SU-DHL-6 (cell line): ENCODE measurements at regions not wholly inside any gene's neighbourhood (a gene's known extent, or its start where the extent isn't known, plus 50 kb on each side); places are given as distances from the start of the nearest gene placed in this dataset.

Experiments
- H2AFZ ChIP-seq: fragments of 200-600 bp; sonication (generic); 2 replicates; pipeline ENCODE4 v1.6.1; 2014; ENCODE audit warnings: low read depth, mild to moderate bottlenecking, moderate library complexity, mixed read lengths, antibody characterized with exemption, low read length; ENCODE audit not compliant: severe bottlenecking
- H3F3A ChIP-seq: fragments of 200-600 bp; shearing (Covaris generic); 2 replicates; pipeline ENCODE4 v1.6.0; 2016; ENCODE audit warnings: antibody characterized with exemption, mild to moderate bottlenecking; ENCODE audit not compliant: insufficient read depth
- H3K27ac ChIP-seq: fragments of 200-600 bp; sonication (generic); 2 replicates; pipeline ENCODE4 v1.5.1; 2016; ENCODE audit warnings: low read depth, mild to moderate bottlenecking, low read length, moderate library complexity, mixed read lengths
- H3K27me3 ChIP-seq: fragments of 200-600 bp; sonication (generic), shearing (Covaris generic); 2 replicates; pipeline ENCODE4 v1.6.0; 2014; ENCODE audit warnings: mild to moderate bottlenecking, low read length
- H3K36me3 ChIP-seq: fragments of 200-600 bp; sonication (generic); 2 replicates; pipeline ENCODE4 v1.6.1; 2014; ENCODE audit warnings: mild to moderate bottlenecking, low read length, mixed read lengths
- H3K4me2 ChIP-seq: fragments of 300-600, 200-600 bp; shearing (Covaris generic), sonication (generic); 2 replicates; pipeline ENCODE4 v1.6.0; 2014; ENCODE audit warnings: low read length, low read depth, mild to moderate bottlenecking; ENCODE audit not compliant: poor library complexity, severe bottlenecking
- H3K4me3 ChIP-seq: fragments of 200-600 bp; sonication (generic); 2 replicates; pipeline ENCODE4 v1.5.1; 2014; ENCODE audit warnings: antibody characterized with exemption, low read length, mild to moderate bottlenecking, mixed read lengths; ENCODE audit not compliant: insufficient read depth, poor library complexity, severe bottlenecking
- H3K79me2 ChIP-seq: fragments of 200-600 bp; sonication (generic); 2 replicates; pipeline ENCODE4 v1.6.1; 2014; ENCODE audit warnings: mild to moderate bottlenecking, low read length, moderate library complexity; ENCODE audit not compliant: insufficient read depth
- H3K9ac ChIP-seq: fragments of 200-600 bp; sonication (generic); 2 replicates; pipeline ENCODE4 v1.7.0; 2014; ENCODE audit warnings: mild to moderate bottlenecking, low read length
- H3K9me2 ChIP-seq: fragments of 200-600 bp; sonication (generic); replicated peaks from 2 replicates; pipeline ENCODE4 v1.6.1; 2014; ENCODE audit warnings: low read length; ENCODE audit not compliant: insufficient read depth
- H3K9me3 ChIP-seq: fragments of 200-600 bp; sonication (generic); 2 replicates; pipeline ENCODE4 v1.6.1; 2014; ENCODE audit warnings: low read length, mixed read lengths; ENCODE audit not compliant: insufficient read depth
- H4K20me1 ChIP-seq: fragments of 200-600 bp; sonication (generic); 2 replicates; pipeline ENCODE4 v1.6.1; 2014; ENCODE audit warnings: low read depth, mild to moderate bottlenecking, antibody characterized with exemption, low read length, moderate library complexity, mixed read lengths
- EZH2phosphoT487 ChIP-seq: fragments of 200-600 bp; sonication (generic), shearing (Covaris generic); conservative IDR thresholded peaks from 2 replicates; pipeline ENCODE4 v1.6.1; 2018; ENCODE audit warnings: mild to moderate bottlenecking, antibody characterized with exemption, low read length, moderate library complexity, mixed read lengths
- TF ChIP-seq, protein P1 (sequence below): fragments of 200-600 bp; sonication (generic); IDR thresholded peaks from one replicate; pipeline ENCODE4 v1.5.1; 2017; ENCODE audit warnings: antibody characterized with exemption, mild to moderate bottlenecking, low read length, moderate library complexity; ENCODE audit not compliant: insufficient read depth, poor library complexity, severe bottlenecking

DNA sequence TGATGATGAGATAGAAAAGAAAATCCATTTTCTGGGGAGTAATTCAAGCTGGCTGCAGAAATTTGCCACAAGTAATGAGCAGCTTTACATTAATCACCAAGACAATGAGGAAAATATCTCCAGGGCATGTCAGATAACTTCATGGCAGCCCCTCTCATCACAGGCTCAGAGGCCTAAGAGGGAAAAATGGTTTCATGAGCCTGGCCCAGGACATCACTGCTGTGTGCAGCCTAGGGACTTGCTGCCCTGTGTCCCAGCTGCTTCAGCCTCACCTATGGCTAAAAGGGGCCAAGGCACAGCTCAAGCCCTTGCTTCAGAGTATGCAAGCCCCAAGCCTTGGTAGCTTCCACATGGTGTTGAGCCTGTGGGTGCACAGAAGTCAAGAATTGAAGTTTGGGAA lies 161.7 kb downstream of the OPA1 start:
- H3K79me2 ChIP-seq = no peaks in the 10 kb centered on the region
- H3K9me2 ChIP-seq = no peaks in the 10 kb centered on the region
- no peak for TF ChIP-seq EZH2phosphoT487
- TF ChIP-seq, protein P1, sequence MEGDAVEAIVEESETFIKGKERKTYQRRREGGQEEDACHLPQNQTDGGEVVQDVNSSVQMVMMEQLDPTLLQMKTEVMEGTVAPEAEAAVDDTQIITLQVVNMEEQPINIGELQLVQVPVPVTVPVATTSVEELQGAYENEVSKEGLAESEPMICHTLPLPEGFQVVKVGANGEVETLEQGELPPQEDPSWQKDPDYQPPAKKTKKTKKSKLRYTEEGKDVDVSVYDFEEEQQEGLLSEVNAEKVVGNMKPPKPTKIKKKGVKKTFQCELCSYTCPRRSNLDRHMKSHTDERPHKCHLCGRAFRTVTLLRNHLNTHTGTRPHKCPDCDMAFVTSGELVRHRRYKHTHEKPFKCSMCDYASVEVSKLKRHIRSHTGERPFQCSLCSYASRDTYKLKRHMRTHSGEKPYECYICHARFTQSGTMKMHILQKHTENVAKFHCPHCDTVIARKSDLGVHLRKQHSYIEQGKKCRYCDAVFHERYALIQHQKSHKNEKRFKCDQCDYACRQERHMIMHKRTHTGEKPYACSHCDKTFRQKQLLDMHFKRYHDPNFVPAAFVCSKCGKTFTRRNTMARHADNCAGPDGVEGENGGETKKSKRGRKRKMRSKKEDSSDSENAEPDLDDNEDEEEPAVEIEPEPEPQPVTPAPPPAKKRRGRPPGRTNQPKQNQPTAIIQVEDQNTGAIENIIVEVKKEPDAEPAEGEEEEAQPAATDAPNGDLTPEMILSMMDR = no peak

GRCh38 chr3:193756536-193756935 lies 163.5 kb downstream of the OPA1 start:
- no peaks in the 10 kb centered on the region for H3K9me2 ChIP-seq
- TF ChIP-seq, protein P1 = no peak
- no peak for TF ChIP-seq EZH2phosphoT487
- no peak overlapping the region for H2AFZ ChIP-seq
- H3K36me3 ChIP-seq = no peaks in the 10 kb centered on the region
- H3K79me2 ChIP-seq = no peaks in the 10 kb centered on the region
- H3K4me2 ChIP-seq = no peak overlapping the region
- no peak overlapping the region for H3K9ac ChIP-seq
- no peak overlapping the region for H3K4me3 ChIP-seq
- peaks cover 13% of the 10 kb centered on the region; the same call in 1 of the 2 replicates for H3K9me3 ChIP-seq
- no peaks in the 10 kb centered on the region for H3F3A ChIP-seq
- no peaks in the 10 kb centered on the region for H4K20me1 ChIP-seq
- H3K27ac ChIP-seq = no peak overlapping the region
- H3K27me3 ChIP-seq = no peaks in the 10 kb centered on the region

More for the DNA sequence above, 161.7 kb downstream of the OPA1 start:
- Histone ChIP-seq H3K27ac (no peak overlapping the region), H3K9ac (no peak overlapping the region), H3K36me3 (no peaks in the 10 kb centered on the region), H3K4me3 (no peak overlapping the region), H3F3A (no peaks in the 10 kb centered on the region), H4K20me1 (no peaks in the 10 kb centered on the region), H3K4me2 (no peak overlapping the region), H2AFZ (no peak overlapping the region), H3K9me3 (peaks cover 13% of the 10 kb centered on the region; the same call in 1 of the 2 replicates), H3K27me3 (no peaks in the 10 kb centered on the region)

DNA sequence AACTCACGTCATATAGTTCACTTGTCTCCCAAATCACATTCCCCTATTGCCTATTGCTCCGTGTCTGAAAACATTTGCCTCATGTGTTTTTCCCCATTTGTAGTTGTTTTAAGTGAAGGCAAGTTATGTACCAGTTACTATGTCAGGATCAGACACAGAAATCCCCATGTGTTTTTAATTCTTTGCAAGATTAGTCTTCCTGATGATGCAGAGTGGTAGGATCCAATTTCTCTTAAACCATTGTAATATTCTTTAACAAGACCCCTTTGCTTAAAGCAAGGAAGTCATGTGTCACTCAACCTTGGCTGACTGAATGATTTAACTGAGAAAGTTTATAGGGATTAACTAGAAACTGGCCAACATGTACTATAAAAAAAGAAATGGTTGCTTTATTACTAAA lies 164.4 kb downstream of the OPA1 start:
- no peaks in the 10 kb centered on the region for H3K27me3 ChIP-seq
- peaks cover 13% of the 10 kb centered on the region; the same call in 1 of the 2 replicates for H3K9me3 ChIP-seq
- no peaks in the 10 kb centered on the region for H3F3A ChIP-seq
- TF ChIP-seq, protein P1 = no peak
- no peak for TF ChIP-seq EZH2phosphoT487
- no peak overlapping the region for H3K4me3 ChIP-seq
- H3K9ac ChIP-seq = no peak overlapping the region
- H3K27ac ChIP-seq = no peak overlapping the region
- no peaks in the 10 kb centered on the region for H3K79me2 ChIP-seq
- no peak overlapping the region for H3K4me2 ChIP-seq
- H3K36me3 ChIP-seq = no peaks in the 10 kb centered on the region
- H2AFZ ChIP-seq = no peak overlapping the region
- no peaks in the 10 kb centered on the region for H4K20me1 ChIP-seq
- H3K9me2 ChIP-seq = no peaks in the 10 kb centered on the region

DNA sequence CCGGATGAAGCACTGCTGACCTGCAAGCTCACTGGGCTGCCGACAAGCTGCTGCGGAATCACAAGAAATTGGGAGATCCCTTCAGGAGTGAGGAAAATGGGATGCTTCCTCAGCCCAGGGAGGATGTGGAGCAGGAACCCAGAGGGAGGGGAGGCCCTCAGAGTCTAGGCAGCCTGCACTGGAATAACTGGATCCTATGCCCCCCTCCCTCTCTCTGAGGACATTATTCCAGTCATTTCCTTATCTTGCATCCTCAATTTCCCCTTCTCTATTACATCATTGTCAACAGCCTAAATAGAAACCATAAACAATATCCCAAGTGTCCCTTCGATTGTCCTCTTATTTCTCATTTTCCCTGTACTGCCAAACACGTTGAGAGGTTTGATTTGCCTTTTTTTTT lies 169.0 kb downstream of the OPA1 start:
- H2AFZ ChIP-seq = no peak overlapping the region
- no peaks in the 10 kb centered on the region for H3K36me3 ChIP-seq
- no peaks in the 10 kb centered on the region for H3F3A ChIP-seq
- no peaks in the 10 kb centered on the region for H3K27me3 ChIP-seq
- H3K4me2 ChIP-seq = no peak overlapping the region
- H3K27ac ChIP-seq = no peak overlapping the region
- TF ChIP-seq, protein P1 = no peak
- no peak for TF ChIP-seq EZH2phosphoT487
- H3K9ac ChIP-seq = no peak overlapping the region
- no peaks in the 10 kb centered on the region for H3K9me2 ChIP-seq
- no peak overlapping the region for H3K4me3 ChIP-seq
- H3K9me3 ChIP-seq = peaks cover 6% of the 10 kb centered on the region; the same call in 1 of the 2 replicates
- no peaks in the 10 kb centered on the region for H3K79me2 ChIP-seq
- H4K20me1 ChIP-seq = no peaks in the 10 kb centered on the region
